Hindlimb muscle (tissue), 1 donor: ENCODE measurements at regions not wholly inside any gene's neighbourhood (a gene's known extent, or its start where the extent isn't known, plus 50 kb on each side); places are given as distances from the start of the nearest gene placed in this dataset.

ENCODE experiments used
- DNase-seq: peaks from one replicate; pipeline ENCODE4 v3.0.0-alpha.2; 2013

DNA sequence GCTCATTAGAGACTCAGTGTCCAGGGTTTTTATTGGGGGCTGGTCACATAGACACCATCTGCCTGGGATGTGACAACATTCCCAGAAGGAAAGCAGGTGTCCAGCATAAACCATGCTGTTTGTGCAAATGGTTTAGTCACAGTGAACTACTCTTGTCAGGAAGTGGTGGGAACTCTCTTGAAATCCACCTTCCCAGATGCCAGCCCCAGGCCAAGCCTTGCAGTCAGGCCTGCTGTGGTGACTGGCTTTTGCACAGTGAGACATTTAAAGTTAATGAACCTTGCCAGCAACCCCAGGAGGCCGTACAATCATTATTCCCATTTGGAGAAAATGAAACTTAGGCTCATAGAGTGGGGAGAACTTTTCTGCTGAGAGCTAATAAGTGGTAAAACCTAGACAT is 242.5 kb upstream of the KCNG1 start:
- DNase-seq: no peak

GRCh38 chr20:51262240-51262639 is 239.3 kb upstream of the KCNG1 start:
- DNase-seq: no peak

DNA sequence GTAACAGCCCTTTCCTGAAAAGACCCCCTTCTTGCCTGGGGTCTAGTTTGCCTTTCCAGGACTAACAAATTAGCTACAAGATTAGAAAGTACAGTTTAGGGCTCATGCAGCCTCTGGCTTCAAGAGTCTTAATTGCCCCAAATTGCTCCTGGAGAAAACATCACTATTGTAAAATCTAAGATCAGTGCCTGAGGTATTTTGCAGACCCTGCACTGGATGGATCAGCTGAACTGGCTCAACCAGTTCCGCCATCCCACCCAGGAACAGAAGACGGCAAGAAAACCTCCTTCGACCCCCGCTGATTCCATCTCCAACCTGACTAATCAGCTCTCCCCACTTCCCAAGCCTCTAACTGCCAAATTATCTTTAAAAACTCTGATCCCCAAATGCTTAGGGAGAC is 236.5 kb upstream of the KCNG1 start:
- no peak for DNase-seq

DNA sequence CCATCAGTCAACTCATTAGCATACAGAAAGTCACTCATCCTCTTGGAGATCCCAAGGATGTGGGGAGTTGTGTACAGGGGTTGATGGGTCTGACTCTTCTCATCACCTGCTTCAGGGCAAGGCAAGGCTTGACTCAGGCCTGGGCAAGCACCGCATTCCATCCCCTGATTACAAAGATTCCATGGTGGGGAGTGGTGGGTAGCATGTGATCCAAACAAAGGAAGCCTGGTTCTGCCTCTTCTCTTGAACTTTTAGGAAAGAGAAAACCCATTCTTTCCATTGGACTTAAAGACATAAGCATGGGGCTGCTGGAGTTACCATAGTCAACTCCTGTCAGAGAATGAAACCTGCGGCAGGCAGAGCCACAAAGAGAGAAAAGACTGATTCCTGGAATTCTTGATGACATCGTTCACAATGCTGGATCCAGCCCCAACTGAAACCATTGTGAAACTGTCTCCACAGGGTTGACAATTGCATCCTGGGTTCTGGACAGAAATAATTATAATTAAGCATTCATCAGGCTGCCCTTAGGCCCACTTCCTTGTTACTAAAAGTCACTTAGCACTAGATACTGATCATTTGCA is 235.8 kb upstream of the KCNG1 start:
- DNase-seq: no peak

GRCh38 chr20:51255417-51255816 is 232.5 kb upstream of the KCNG1 start:
- DNase-seq: no peak

GRCh38 chr20:51253280-51253679 is 230.4 kb upstream of the KCNG1 start:
- no peak for DNase-seq

DNA sequence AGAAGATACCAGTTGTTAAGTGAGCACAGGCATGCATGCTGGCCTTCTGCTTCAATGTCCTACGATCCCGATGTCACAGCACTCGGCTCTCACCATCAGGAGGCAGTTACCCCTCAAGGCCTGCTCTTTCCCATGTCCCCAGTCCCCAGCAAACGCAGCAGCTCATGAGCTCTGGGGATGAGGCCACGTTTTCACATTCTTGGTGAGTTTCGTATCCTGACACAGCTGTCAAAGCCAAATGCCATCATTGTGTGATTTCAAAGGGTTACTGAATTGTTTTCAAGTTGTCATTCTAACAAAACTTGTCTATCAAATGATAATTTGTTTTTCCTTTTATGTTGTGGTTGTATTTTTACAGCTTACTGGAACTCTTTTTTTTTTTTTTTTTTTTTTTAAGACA is 226.9 kb upstream of the KCNG1 start:
- DNase-seq: no peak

DNA sequence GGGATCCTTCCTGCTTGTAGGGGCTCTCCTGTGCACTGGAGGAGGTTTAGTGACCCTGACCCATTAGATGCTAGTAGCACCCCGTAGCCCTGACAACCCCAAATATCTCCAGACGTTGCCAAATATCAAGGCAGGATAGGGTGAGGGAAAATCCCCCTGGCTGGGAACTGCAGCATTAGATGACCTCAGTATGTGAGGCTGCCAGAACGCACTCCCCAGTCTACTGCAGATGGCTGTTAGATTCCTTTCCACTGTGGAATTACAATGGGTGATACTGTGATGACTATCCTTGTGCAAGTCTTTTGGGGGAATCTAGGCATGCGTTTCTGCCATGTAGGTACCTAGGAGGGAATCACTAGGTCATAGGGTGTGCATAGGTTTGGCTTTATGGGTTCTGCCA is 226.3 kb upstream of the KCNG1 start:
- DNase-seq: peak; percentile 18

GRCh38 chr20:51244466-51244865 is 221.6 kb upstream of the KCNG1 start:
- DNase-seq: no peak

- no peak for DNase-seq
Observed at GRCh38 chr20:51238675-51239305, 215.9 kb upstream of the KCNG1 start.

GRCh38 chr20:51237791-51238190 is 214.9 kb upstream of the KCNG1 start:
- peak; percentile 52 for DNase-seq

GRCh38 chr20:51237278-51237677 is 214.4 kb upstream of the KCNG1 start:
- DNase-seq: no peak

DNA sequence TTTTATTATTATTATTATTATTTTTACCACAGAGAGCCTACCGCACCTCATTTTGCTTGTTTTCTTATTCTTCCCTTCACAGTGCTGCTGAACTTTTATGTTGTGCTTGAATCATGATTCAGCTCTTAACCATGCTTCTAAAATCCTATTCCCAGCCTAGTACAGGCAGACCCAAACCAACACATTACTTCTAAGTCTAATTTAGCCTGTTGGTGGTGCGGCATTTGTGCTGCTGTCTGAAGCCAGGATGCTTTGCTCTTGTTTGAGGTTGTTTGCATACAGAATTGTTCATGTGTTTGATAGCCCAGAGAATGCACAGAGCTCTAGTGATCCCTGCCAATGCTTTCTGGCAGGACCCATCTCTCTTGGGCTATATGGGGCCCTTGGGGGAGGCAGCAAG is 213.5 kb upstream of the KCNG1 start:
- DNase-seq: no peak

- DNase-seq: no peak
Observed at GRCh38 chr20:51233345-51233744, 210.4 kb upstream of the KCNG1 start.

- no peak for DNase-seq
Observed at GRCh38 chr20:51230727-51231126, 207.8 kb upstream of the KCNG1 start.

- no peak for DNase-seq
Observed at GRCh38 chr20:51228763-51229162, 205.9 kb upstream of the KCNG1 start.

GRCh38 chr20:51227744-51228143 is 204.8 kb upstream of the KCNG1 start:
- DNase-seq: no peak

DNA sequence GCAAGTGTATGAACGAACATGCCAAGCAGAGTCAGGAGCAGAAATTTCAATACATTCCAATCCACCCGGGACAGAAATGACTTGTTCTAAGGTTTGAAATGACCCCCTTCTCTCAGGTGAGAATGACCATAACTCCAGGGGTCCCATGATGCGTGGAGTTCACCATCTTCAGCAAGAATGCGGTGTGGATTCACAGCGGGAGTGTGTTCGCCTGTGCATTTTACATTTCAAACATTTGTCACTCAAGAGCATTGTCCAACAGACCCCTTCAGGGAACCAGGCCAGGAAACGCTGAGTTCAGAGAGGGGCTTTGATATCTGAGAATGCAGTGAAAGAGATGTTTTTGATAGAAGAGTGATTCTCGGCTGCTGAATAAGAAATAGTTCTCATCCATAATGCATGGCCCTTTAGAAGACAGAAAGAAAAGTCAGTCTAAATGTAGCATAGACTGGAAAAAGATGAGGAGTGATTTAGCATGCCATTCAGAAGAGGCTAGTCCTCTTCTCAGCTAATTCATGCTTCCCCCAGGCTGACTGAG is 200.3 kb upstream of the KCNG1 start:
- DNase-seq: no peak

- DNase-seq: no peak
Observed at GRCh38 chr20:51221791-51222408, 199.0 kb upstream of the KCNG1 start.

GRCh38 chr20:51221103-51221502 is 198.2 kb upstream of the KCNG1 start:
- no peak for DNase-seq

DNA sequence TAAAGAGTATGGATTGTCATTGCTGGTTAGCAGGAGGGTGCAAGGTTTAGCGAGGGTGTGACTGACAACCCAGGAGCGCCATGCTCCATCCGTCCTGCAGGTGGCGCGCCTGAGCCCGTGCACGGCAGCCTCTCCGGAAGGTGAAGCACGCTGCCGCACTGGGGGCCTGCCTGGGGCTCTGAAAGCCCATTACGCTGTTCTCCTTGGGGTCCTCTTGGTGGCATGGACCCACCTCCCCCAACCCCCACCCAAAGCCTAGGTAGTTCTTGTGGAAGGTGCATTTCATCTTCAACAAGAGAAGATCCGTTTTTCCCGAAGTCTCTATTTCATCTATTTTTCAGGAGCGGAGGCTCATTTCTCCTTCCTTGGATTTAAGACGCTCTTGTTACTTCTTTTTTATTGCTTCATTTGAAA is 197.4 kb upstream of the KCNG1 start:
- peak; percentile 12 for DNase-seq

- no peak for DNase-seq
Observed at GRCh38 chr20:51219544-51219943, 196.6 kb upstream of the KCNG1 start.

GRCh38 chr20:51218603-51219002 is 195.7 kb upstream of the KCNG1 start:
- no peak for DNase-seq
